H9 (cell line): ENCODE measurements at regions not wholly inside any gene's neighbourhood (a gene's known extent, or its start where the extent isn't known, plus 50 kb on each side); places are given as distances from the start of the nearest gene placed in this dataset.

Experiments
- DNase-seq: peaks from one replicate; pipeline ENCODE4 v3.0.0-alpha.2; 2017
- H2AFZ ChIP-seq: one replicate; pipeline ENCODE4 v1.6.1; 2013; ENCODE audit warnings: mild to moderate bottlenecking, low read length, control low read depth, moderate library complexity
- H2AK5ac ChIP-seq: 2 replicates; pipeline ENCODE4 v1.6.1; 2013; ENCODE audit warnings: low read length, control low read depth, mixed read lengths; ENCODE audit not compliant: insufficient read length
- H2BK120ac ChIP-seq: one replicate; pipeline ENCODE4 v1.6.1; 2013; ENCODE audit warnings: low read depth, mild to moderate bottlenecking, low read length, control low read depth, inconsistent platforms; ENCODE audit not compliant: poor library complexity, severe bottlenecking
- H2BK12ac ChIP-seq: 2 replicates; pipeline ENCODE4 v1.6.1; 2013; ENCODE audit warnings: low read length, control low read depth, mixed read lengths, low read depth; ENCODE audit not compliant: insufficient read length
- H2BK15ac ChIP-seq: 2 replicates; pipeline ENCODE4 v1.6.1; 2013; ENCODE audit warnings: low read depth, low read length, control low read depth
- H2BK20ac ChIP-seq: one replicate; pipeline ENCODE4 v1.6.1; 2013; ENCODE audit warnings: low read depth, mild to moderate bottlenecking, low read length, control low read depth, inconsistent platforms; ENCODE audit not compliant: poor library complexity, severe bottlenecking
- H2BK5ac ChIP-seq: 2 replicates; pipeline ENCODE4 v1.6.1; 2013; ENCODE audit warnings: low read length, control low read depth, mixed read lengths; ENCODE audit not compliant: insufficient read length
- H3K14ac ChIP-seq: 2 replicates; pipeline ENCODE4 v1.6.1; 2013; ENCODE audit warnings: low read length, control low read depth; ENCODE audit not compliant: insufficient read depth
- H3K18ac ChIP-seq: 2 replicates; pipeline ENCODE4 v1.6.1; 2013; ENCODE audit warnings: low read depth, mild to moderate bottlenecking, mixed read lengths, low read length, control low read depth; ENCODE audit not compliant: insufficient read length
- H3K23ac ChIP-seq: 2 replicates; pipeline ENCODE4 v1.6.1; 2013; ENCODE audit warnings: low read length, control low read depth, mixed read lengths, low read depth; ENCODE audit not compliant: insufficient read length
- H3K23me2 ChIP-seq: 2 replicates; pipeline ENCODE4 v1.6.1; 2013; ENCODE audit warnings: low read depth, mild to moderate bottlenecking, mixed read lengths, low read length, control low read depth; ENCODE audit not compliant: insufficient read length, poor library complexity, severe bottlenecking
- H3K27ac ChIP-seq: 2 replicates; pipeline ENCODE4 v1.5.1; 2013; ENCODE audit warnings: low read length, control low read depth, mixed read lengths, low read depth; ENCODE audit not compliant: insufficient read length
- H3K27me3 ChIP-seq: 2 replicates; pipeline ENCODE4 v1.6.1; 2013; ENCODE audit warnings: low read length, control low read depth, inconsistent platforms; ENCODE audit not compliant: insufficient read depth
- H3K4ac ChIP-seq: 2 replicates; pipeline ENCODE4 v1.6.1; 2013; ENCODE audit warnings: low read depth, mild to moderate bottlenecking, control low read depth, inconsistent platforms, low read length, moderate library complexity
- H3K4me1 ChIP-seq: 2 replicates; pipeline ENCODE4 v1.6.1; 2013; ENCODE audit warnings: low read length, control low read depth, inconsistent platforms; ENCODE audit not compliant: insufficient read depth
- H3K4me2 ChIP-seq: 2 replicates; pipeline ENCODE4 v1.6.1; 2013; ENCODE audit warnings: low read length, control low read depth, mixed read lengths; ENCODE audit not compliant: insufficient read length, insufficient read depth
- H3K56ac ChIP-seq: 2 replicates; pipeline ENCODE4 v1.6.1; 2013; ENCODE audit warnings: low read depth, mild to moderate bottlenecking, mixed read lengths, low read length, control low read depth; ENCODE audit not compliant: insufficient read length
- H3K79me1 ChIP-seq: 2 replicates; pipeline ENCODE4 v1.6.1; 2013; ENCODE audit warnings: low read depth, mild to moderate bottlenecking, moderate library complexity, low read length, control low read depth, inconsistent platforms; ENCODE audit not compliant: insufficient read depth, poor library complexity, severe bottlenecking
- H3K79me2 ChIP-seq: 2 replicates; pipeline ENCODE4 v1.6.1; 2013; ENCODE audit warnings: low read length, control low read depth, inconsistent platforms; ENCODE audit not compliant: insufficient read depth
- H3K9ac ChIP-seq: 2 replicates; pipeline ENCODE4 v1.6.1; 2013; ENCODE audit warnings: low read length, control low read depth, mixed read lengths; ENCODE audit not compliant: insufficient read length; ENCODE audit errors: extremely low read depth
- H3K9me3 ChIP-seq: one replicate; pipeline ENCODE4 v1.6.1; 2013; ENCODE audit warnings: low read depth, low read length, inconsistent platforms; ENCODE audit not compliant: control insufficient read depth
- H3T11ph ChIP-seq: one replicate; pipeline ENCODE4 v1.6.1; 2013; ENCODE audit warnings: mild to moderate bottlenecking, low read length, control low read depth, inconsistent platforms
- H4K20me1 ChIP-seq: one replicate; pipeline ENCODE4 v1.6.1; 2013; ENCODE audit not compliant: control insufficient read depth, insufficient read length, insufficient read depth
- H4K5ac ChIP-seq: 2 replicates; pipeline ENCODE4 v1.6.1; 2013; ENCODE audit warnings: low read depth, mild to moderate bottlenecking, mixed read lengths, low read length, control low read depth; ENCODE audit not compliant: insufficient read length
- H4K8ac ChIP-seq: replicated peaks from 2 replicates; pipeline ENCODE4 v1.6.1; 2013; ENCODE audit warnings: low read length, control low read depth, mixed read lengths, low read depth; ENCODE audit not compliant: insufficient read length
- H4K91ac ChIP-seq: 2 replicates; pipeline ENCODE4 v1.6.1; 2013; ENCODE audit warnings: low read depth, mild to moderate bottlenecking, moderate library complexity, mixed read lengths, low read length, control low read depth; ENCODE audit not compliant: insufficient read length
- H3K27ac Mint-ChIP-seq, 3 experiments: 2 replicates in 2 of 3; 3 replicates in 1 of 3; pipeline ENCODE4 v1.8.0; 2020 to 2021; ENCODE audit warnings: mixed read lengths in 3 of 3, mild to moderate bottlenecking in 1 of 3, moderate library complexity in 1 of 3
- H3K27me3 Mint-ChIP-seq: 2 replicates; pipeline ENCODE4 v1.8.0; 2021; ENCODE audit warnings: low read depth, mild to moderate bottlenecking, moderate library complexity, mixed read lengths
- H3K36me3 Mint-ChIP-seq, 3 experiments: 2 replicates in 2 of 3; 3 replicates in 1 of 3; pipeline ENCODE4 v1.8.0; 2020 to 2021; ENCODE audit warnings: low read depth in 3 of 3, mixed read lengths in 3 of 3; ENCODE audit not compliant: insufficient read depth in 1 of 3
- H3K4me1 Mint-ChIP-seq, 2 experiments: 2 replicates each; pipeline ENCODE4 v1.8.0; 2020; ENCODE audit warnings: mixed read lengths in 2 of 2
- H3K4me3 Mint-ChIP-seq, 2 experiments: 2 replicates in 1 of 2; 3 replicates in 1 of 2; pipeline ENCODE4 v1.8.0; 2020 to 2021; ENCODE audit warnings: mild to moderate bottlenecking in 2 of 2, mixed read lengths in 2 of 2, moderate library complexity in 1 of 2
- H3K9me3 Mint-ChIP-seq, 2 experiments: 2 replicates in 1 of 2; 3 replicates in 1 of 2; pipeline ENCODE4 v1.8.0; 2020; ENCODE audit warnings: mild to moderate bottlenecking in 2 of 2, mixed read lengths in 2 of 2, moderate library complexity in 1 of 2
- WGBS: extraction: QIAGEN DNeasy Blood & Tissue Kit; methylation state at CpG from one replicate; pipeline ENCODE4 v1.1.7; 2013; ENCODE audit warnings: missing lambda C conversion rate, low lambda C conversion rate, mixed read lengths; ENCODE audit not compliant: insufficient read length; ENCODE audit errors: extremely low coverage; 5-methylcytosine and 5-hydroxymethylcytosine counted together
- TF ChIP-seq, protein P1 (sequence below): fragments of 200-600 bp; sonication (generic); conservative IDR thresholded peaks from 3 replicates; pipeline ENCODE4 v1.8.0; 2021; ENCODE audit warnings: antibody characterized with exemption, mild to moderate bottlenecking

DNA sequence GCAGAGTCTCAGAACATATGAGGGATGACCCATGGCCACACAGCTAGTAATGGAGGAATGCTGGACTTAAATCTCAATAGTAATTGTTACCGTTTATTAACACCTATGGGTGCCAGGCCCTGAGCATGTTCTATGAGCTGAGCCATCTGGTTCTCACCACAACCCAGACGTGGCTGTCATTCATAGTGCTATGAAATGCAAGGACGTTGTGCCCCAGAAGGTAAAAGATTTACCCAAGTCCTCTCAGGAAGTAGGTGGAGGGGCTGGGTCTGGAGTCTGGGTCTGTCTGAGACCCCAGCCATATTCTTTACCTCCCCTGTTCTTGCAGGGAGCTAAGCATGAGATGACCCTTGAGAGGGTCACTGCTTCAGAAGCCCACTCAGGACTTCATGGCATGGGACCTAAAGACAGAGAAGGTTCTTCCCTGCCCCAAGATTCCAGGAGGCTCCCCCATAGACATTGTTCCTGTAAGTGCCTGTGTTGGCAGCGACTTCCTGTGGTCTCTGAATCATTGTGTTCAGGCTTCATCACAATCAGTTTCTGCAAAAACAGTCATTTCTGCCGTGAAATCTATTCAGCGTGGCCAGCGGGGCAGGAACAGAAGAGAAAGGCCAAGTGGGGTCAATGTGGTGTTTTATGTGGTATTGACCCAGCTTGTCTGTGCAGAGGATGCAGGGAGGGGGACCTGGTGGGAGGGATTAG lies 475.4 kb downstream of the PTPRU start:
- no peak overlapping the region for H3K14ac ChIP-seq
- TF ChIP-seq, protein P1, sequence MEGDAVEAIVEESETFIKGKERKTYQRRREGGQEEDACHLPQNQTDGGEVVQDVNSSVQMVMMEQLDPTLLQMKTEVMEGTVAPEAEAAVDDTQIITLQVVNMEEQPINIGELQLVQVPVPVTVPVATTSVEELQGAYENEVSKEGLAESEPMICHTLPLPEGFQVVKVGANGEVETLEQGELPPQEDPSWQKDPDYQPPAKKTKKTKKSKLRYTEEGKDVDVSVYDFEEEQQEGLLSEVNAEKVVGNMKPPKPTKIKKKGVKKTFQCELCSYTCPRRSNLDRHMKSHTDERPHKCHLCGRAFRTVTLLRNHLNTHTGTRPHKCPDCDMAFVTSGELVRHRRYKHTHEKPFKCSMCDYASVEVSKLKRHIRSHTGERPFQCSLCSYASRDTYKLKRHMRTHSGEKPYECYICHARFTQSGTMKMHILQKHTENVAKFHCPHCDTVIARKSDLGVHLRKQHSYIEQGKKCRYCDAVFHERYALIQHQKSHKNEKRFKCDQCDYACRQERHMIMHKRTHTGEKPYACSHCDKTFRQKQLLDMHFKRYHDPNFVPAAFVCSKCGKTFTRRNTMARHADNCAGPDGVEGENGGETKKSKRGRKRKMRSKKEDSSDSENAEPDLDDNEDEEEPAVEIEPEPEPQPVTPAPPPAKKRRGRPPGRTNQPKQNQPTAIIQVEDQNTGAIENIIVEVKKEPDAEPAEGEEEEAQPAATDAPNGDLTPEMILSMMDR = no peak
- H4K8ac ChIP-seq = no peak overlapping the region
- no peaks in the 10 kb centered on the region for H3K23me2 ChIP-seq
- no peak overlapping the region for H3K18ac ChIP-seq
- H3K4ac ChIP-seq = no peak overlapping the region
- H2BK20ac ChIP-seq = no peak overlapping the region
- no peak overlapping the region for H4K91ac ChIP-seq
- peaks cover 16 to 18% of the 10 kb centered on the region in 2 experiments for H3K4me1 Mint-ChIP-seq
- no peak overlapping the region for H3K27ac Mint-ChIP-seq
- H4K5ac ChIP-seq = no peak overlapping the region
- no peak for DNase-seq
- H2BK12ac ChIP-seq = no peak overlapping the region
- no peak overlapping the region for H3K9ac ChIP-seq
- no peak overlapping the region for H2BK15ac ChIP-seq
- H3K27me3 ChIP-seq = no peaks in the 10 kb centered on the region
- no peak overlapping the region for H2BK120ac ChIP-seq
- H3K4me3 Mint-ChIP-seq = no peak overlapping the region
- peaks cover 9 to 13% of the 10 kb centered on the region in 2 experiments; a peak in 4 of 5 replicates for H3K9me3 Mint-ChIP-seq
- H3K9me3 ChIP-seq = peaks cover 9% of the 10 kb centered on the region
- no peak overlapping the region for H3K23ac ChIP-seq
- no peak overlapping the region for H3T11ph ChIP-seq
- H3K27ac ChIP-seq = no peak overlapping the region
- H3K4me1 ChIP-seq = no peaks in the 10 kb centered on the region
- no peak overlapping the region for H2AFZ ChIP-seq
- H2AK5ac ChIP-seq = no peak overlapping the region
- no peak overlapping the region for H3K4me2 ChIP-seq
- no peak overlapping the region for H2BK5ac ChIP-seq
- peaks cover 3% of the 10 kb centered on the region; the same call in 1 of the 2 replicates for H3K27me3 Mint-ChIP-seq
- no CpG with 5 or more reads among the region's 7 CpGs for WGBS
- H4K20me1 ChIP-seq = no peaks in the 10 kb centered on the region
- H3K79me1 ChIP-seq = no peaks in the 10 kb centered on the region
- H3K79me2 ChIP-seq = no peaks in the 10 kb centered on the region
- 0 out of 7 replicates have a peak, but pooled peaks cover 0 to 5% (median 0%) of the 10 kb centered on the region in 3 experiments for H3K36me3 Mint-ChIP-seq
- H3K56ac ChIP-seq = no peak overlapping the region
